Pancreas (tissue), 10 donors: ENCODE measurements at regions not wholly inside any gene's neighbourhood (a gene's known extent, or its start where the extent isn't known, plus 50 kb on each side); places are given as distances from the start of the nearest gene placed in this dataset.

Source experiments
- ATAC-seq, 4 donors: fragments of 200-7000 bp; cut with Tn5 transposase; one replicate each; pipeline versions ENCODE4 v1.8.0 to v1.9.1; 2020; ENCODE audit warnings: mild to moderate bottlenecking in 4 of 4, moderate library complexity in 4 of 4
- DNase-seq, 6 donors: peaks; one replicate each; pipeline ENCODE4 v3.0.0-alpha.2; 2020
- FAIRE-seq: peaks from 2 replicates; lab custom pipeline; 2012; peaks lifted over from hg19 to GRCh38; lab: Jason Lieb, UNC
- H3K27ac ChIP-seq, 4 donors: fragments of 200-600 bp; sonication (generic); 1 replicate in 3 of 4; 2 replicates in 1 of 4; pipeline versions ENCODE4 v1.5.0 to v1.8.0; 2020
- H3K27me3 ChIP-seq, 4 donors: fragments of 200-600 bp; one replicate each; pipeline ENCODE4 v1.8.0; 2021
- H3K36me3 ChIP-seq, 3 donors: fragments of 200-600 bp; sonication (generic) in 1 of 3; one replicate each; pipeline versions ENCODE4 v1.5.0 to v1.8.0; 2020 to 2021
- H3K4me1 ChIP-seq, 3 donors: fragments of 200-600 bp; one replicate each; pipeline ENCODE4 v1.8.0; 2021
- H3K4me3 ChIP-seq, 4 donors: fragments of 200-600 bp; sonication (generic) in 2 of 4; one replicate each; pipeline versions ENCODE4 v1.5.0 to v1.8.0; 2020 to 2021
- H3K9me3 ChIP-seq, 4 donors: fragments of 200-600 bp; one replicate each; pipeline ENCODE4 v1.8.0; 2021
- WGBS, 2 donors: extraction: QIAGEN DNeasy Blood & Tissue Kit; methylation state at CpG; one replicate each; pipeline ENCODE4 v1.1.7; 2013; 5-methylcytosine and 5-hydroxymethylcytosine counted together
- intact Hi-C, 3 donors: fragments of 100-400 bp; cut with DNase I; formaldehyde crosslinking; loops; one replicate each; pipeline versions ENCODE4 v1.11.1 to v1.14.2; 2022
- TF ChIP-seq, protein P1 (sequence below), 4 donors: fragments of 200-600 bp; sonication (generic) in 3 of 4; IDR thresholded peaks; one replicate each; pipeline versions ENCODE4 v1.5.0 to v1.8.0; 2021; ENCODE audit warnings: antibody characterized with exemption in 4 of 4
- donor health status: healthy with polysubstance abuse.
- donor health status: DM: no; HTN: no; CAD: no; lungs with moderate emphysema.
- donor health status: DM: no; HTN: no; CAD: no.
- donor health status: control.
- donor health status: control.
- donor health status: Bipolar disorder and iron deficiency.
- donor health status: DM: yes; HTN: yes; CAD: no.
- donor health status: DM: no; HTN: no; CAD: no.
- donor health status: DM: no; HTN: no; CAD: no.
- donor health status: DM: yes; HTN: yes; CAD: no.

- intact Hi-C loops: no loop called here
- WGBS, 2 donors: 54 to 62% methylated on average over 19 of the region's 19 CpGs
- no peaks in the 10 kb centered on the region for H3K27me3 ChIP-seq
- no peak overlapping the region for H3K27ac ChIP-seq
- H3K4me3 ChIP-seq: no peak overlapping the region
- no peak for FAIRE-seq
- peak in 2 of 6 donors; percentile 4 to 9 for DNase-seq
- no peaks in the 10 kb centered on the region for H3K9me3 ChIP-seq
- TF ChIP-seq, protein P1, sequence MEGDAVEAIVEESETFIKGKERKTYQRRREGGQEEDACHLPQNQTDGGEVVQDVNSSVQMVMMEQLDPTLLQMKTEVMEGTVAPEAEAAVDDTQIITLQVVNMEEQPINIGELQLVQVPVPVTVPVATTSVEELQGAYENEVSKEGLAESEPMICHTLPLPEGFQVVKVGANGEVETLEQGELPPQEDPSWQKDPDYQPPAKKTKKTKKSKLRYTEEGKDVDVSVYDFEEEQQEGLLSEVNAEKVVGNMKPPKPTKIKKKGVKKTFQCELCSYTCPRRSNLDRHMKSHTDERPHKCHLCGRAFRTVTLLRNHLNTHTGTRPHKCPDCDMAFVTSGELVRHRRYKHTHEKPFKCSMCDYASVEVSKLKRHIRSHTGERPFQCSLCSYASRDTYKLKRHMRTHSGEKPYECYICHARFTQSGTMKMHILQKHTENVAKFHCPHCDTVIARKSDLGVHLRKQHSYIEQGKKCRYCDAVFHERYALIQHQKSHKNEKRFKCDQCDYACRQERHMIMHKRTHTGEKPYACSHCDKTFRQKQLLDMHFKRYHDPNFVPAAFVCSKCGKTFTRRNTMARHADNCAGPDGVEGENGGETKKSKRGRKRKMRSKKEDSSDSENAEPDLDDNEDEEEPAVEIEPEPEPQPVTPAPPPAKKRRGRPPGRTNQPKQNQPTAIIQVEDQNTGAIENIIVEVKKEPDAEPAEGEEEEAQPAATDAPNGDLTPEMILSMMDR (IDR thresholded peaks at IDR 0.05): no peak
- no peaks in the 10 kb centered on the region for H3K36me3 ChIP-seq
- ATAC-seq: no peak
- no peaks in the 10 kb centered on the region for H3K4me1 ChIP-seq
Measured at GRCh38 chr11:134527382-134528243, 115.6 kb upstream of the B3GAT1 start.

DNA sequence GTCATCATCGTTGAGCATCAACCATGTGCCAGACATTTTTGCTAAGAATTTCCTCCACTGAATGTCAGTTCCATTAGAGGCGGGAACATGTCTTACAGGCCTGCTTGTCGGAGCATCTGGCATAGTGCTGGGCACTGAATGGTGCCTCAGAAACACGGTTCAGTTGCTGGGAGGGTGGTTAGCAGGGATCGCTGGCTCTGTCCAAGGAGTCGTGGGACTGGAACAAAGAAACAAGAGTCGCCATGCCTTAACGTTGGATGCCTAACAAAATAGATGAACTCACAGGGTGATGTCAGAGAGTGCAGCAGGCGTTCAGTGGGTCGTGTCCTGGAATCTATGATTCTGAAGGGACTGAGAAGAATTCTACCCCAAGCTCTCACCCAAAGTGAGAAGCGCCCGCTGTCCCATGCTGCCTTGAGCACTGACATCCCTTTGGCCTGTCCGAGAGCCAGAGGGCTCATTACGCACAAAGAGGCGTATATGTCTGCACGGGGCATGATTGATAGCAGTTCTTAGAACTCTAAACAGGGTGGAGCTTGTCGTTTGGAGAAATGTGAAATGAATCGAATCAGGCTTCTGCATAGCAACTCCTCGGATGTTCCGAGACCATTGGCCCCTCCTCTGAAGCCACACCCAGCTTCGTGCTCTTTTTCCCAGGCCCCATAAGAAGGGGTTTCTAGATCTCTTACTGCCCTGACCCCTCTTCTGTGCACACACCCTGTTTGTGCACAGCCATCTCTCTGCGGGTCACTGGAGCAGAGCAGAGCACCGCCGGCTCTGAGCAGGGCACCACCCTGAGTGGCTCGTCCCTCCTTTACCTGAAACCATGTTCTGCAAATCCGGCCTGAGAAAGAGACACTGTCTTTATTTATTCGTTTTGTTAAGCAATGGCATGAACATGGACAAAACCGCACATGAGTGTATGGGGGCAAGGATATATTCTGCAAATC, 113.1 kb upstream of the B3GAT1 start:
- ATAC-seq: no peak
- no peak overlapping the region for H3K4me3 ChIP-seq
- no peak for DNase-seq
- no peaks in the 10 kb centered on the region for H3K9me3 ChIP-seq
- TF ChIP-seq, protein P1 (IDR thresholded peaks at IDR 0.05): no peak
- intact Hi-C loops: no loop called here
- no peaks in the 10 kb centered on the region for H3K36me3 ChIP-seq
- no peak overlapping the region for H3K27ac ChIP-seq
- WGBS, 2 donors: 73 to 76% methylated on average over 28 of the region's 28 CpGs
- H3K27me3 ChIP-seq: no peaks in the 10 kb centered on the region
- no peaks in the 10 kb centered on the region for H3K4me1 ChIP-seq
- FAIRE-seq: no peak

- TF ChIP-seq, protein P1 (IDR thresholded peaks at IDR 0.05): no peak
- Histone ChIP-seq H3K27me3 (peaks cover 0 to 2% (median 0%) of the 10 kb centered on the region in 4 donors), H3K27ac (no peak overlapping the region), H3K4me1 (no peaks in the 10 kb centered on the region), H3K36me3 (no peaks in the 10 kb centered on the region), H3K4me3 (no peak overlapping the region), H3K9me3 (no peaks in the 10 kb centered on the region)
- ATAC-seq: no peak
- intact Hi-C loops: no loop called here
- peak in 1 of 6 donors; percentile 30 for DNase-seq
- FAIRE-seq: no peak
- 83 to 86% methylated on average over 25 of the region's 25 CpGs for WGBS, 2 donors
Measured at GRCh38 chr11:134524201-134524600, 112.2 kb upstream of the B3GAT1 start.

DNA sequence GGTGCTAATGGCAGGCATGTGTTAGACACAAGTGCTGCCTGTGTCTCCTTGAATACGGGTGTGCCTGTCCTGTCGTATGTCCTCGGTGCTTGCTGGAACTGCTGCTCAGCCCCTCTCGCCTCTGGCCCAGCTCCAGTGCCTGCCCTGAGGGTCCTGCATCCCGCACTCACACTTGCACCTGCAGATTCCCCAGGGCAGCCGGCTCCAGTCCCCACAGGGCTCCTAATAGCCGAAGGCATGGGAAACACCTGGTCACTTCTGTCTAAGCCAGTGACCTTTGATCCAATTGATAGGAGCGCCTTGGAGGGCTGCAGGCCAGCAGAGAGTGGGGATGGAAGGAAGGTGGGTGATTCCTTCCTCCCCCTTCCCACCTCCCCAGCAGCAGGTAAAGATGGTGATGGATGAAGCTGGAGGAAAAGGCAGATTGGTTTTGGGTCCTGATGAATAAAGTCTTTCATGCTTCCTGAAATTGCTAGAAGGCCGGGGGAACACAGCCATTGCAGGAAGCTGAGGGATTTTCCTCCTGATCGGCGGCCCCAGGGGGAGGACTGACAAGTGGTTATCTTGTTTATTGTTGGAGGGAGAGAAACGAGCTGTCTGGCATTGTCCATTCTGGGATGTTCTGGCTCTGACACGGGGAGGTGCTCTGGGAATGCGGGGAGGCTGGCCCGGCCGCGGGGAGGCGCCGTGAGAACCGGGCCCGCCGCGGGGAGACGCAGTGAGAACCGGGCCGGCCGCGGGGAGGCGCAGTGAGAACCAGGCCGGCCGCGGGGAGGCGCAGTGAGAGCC, 110.9 kb upstream of the B3GAT1 start:
- Histone ChIP-seq H3K36me3 (no peaks in the 10 kb centered on the region), H3K27ac (no peak overlapping the region), H3K27me3 (peaks cover 0 to 7% (median 0%) of the 10 kb centered on the region in 4 donors), H3K9me3 (no peaks in the 10 kb centered on the region), H3K4me3 (no peak overlapping the region), H3K4me1 (no peaks in the 10 kb centered on the region)
- DNase-seq: peak in 1 of 6 donors; percentile 37
- ATAC-seq: no peak
- FAIRE-seq: no peak
- WGBS, 2 donors: 44 to 60% methylated on average over 25 to 33 of the region's 33 CpGs
- intact Hi-C loops: no loop called here
- TF ChIP-seq, protein P1 (IDR thresholded peaks at IDR 0.05): no peak
